GM19467 (cell line): ENCODE measurements at regions not wholly inside any gene's neighbourhood (a gene's known extent, or its start where the extent isn't known, plus 50 kb on each side); places are given as distances from the start of the nearest gene placed in this dataset.
A peak's percentile ranks its signal among the peaks of the same experiment; 100 is the strongest.
"Not testable (repeated sequence)": the region's sequence is repeated elsewhere in the genome, so short reads cannot be mapped to it uniquely, and the experiment has no call there.

ENCODE experiments used
- ATAC-seq: cut with Tn5 transposase; IDR thresholded peaks from one replicate; pipeline ENCODE4 v1.9.1; 2021; ENCODE audit warnings: mild to moderate bottlenecking, moderate library complexity; ENCODE audit not compliant: unreplicated experiment

GRCh38 chr2:192560326-192560725 lies 365.6 kb upstream of the TMEFF2 start:
- ATAC-seq = no peak

GRCh38 chr2:192559587-192559986 lies 364.9 kb upstream of the TMEFF2 start:
- no peak for ATAC-seq

DNA sequence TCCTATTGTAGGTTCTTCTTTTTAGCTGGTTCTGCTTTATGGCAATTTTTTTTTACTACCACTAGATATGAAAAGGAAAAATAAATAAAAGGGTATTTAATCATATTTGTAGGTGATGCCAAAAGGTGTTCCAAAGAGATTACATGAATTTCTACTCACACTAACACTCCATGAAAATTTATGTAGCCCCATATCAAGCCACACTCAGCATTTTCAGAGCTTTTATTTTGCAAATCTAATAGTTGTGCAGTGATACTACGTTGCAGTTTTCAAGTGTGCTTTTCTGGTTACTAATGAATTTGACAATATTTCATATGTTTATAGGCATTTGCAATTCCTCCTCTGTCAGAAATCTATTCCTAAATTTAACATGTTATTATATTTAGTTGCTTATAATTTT lies 363.9 kb upstream of the TMEFF2 start:
- no peak for ATAC-seq

- ATAC-seq = no peak
Measured at GRCh38 chr2:192555740-192556139, 361.0 kb upstream of the TMEFF2 start.

- no peak for ATAC-seq
Measured at GRCh38 chr2:192551760-192552159, 357.0 kb upstream of the TMEFF2 start.

GRCh38 chr2:192546565-192546964 lies 351.8 kb upstream of the TMEFF2 start:
- no peak for ATAC-seq

DNA sequence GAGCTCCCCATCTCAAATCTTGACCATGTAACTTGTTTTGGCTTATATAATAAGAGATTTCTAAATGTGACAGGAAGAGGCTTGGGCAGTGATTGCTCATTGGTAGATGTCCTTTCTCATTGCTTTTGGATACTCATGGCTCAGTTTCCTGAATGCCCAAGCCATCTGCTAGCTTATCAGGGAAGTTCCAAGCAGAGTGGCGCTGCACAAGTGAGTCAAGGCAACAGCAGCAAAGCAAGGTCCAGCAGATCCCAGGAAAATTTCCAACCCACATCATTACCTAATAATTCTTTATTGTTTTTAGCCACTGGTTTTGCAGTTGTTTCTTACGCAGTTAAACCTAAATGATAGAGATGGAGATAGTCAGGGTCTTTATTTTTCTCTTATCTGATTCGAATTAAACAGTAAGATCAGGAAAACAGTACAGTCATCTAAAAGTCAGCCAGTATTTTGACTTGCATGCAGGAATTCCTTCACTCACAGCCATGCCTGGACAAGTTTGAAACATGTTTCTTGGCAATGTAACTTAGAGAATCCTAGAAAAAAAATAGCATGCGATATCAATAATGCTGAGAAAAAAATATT lies 349.7 kb upstream of the TMEFF2 start:
- no peak for ATAC-seq

- ATAC-seq = not testable (repeated sequence)
Measured at GRCh38 chr2:192542148-192543066, 347.7 kb upstream of the TMEFF2 start.

DNA sequence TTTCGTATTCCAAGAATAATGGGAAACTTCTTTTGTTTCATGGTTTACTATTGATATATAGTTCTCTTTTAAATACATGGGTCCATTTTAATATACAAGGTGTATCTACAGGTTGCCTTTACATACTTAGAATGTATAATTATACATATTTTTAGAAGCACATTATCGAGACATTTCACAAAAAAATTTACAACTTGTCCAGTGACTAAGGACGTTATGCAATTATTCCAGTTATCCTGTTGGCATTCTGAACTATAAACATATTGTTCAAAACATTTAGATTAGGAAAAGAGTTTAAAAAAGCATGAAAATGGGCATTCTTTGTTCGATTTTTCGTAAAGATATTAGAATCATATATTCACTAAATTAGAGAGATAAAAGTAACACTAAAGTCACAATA lies 344.6 kb upstream of the TMEFF2 start:
- no peak for ATAC-seq

GRCh38 chr2:192536922-192537624 lies 342.3 kb upstream of the TMEFF2 start:
- ATAC-seq = no peak

GRCh38 chr2:192535956-192536921 lies 341.5 kb upstream of the TMEFF2 start:
- no peak for ATAC-seq

GRCh38 chr2:192534072-192534471 lies 339.3 kb upstream of the TMEFF2 start:
- ATAC-seq = no peak

DNA sequence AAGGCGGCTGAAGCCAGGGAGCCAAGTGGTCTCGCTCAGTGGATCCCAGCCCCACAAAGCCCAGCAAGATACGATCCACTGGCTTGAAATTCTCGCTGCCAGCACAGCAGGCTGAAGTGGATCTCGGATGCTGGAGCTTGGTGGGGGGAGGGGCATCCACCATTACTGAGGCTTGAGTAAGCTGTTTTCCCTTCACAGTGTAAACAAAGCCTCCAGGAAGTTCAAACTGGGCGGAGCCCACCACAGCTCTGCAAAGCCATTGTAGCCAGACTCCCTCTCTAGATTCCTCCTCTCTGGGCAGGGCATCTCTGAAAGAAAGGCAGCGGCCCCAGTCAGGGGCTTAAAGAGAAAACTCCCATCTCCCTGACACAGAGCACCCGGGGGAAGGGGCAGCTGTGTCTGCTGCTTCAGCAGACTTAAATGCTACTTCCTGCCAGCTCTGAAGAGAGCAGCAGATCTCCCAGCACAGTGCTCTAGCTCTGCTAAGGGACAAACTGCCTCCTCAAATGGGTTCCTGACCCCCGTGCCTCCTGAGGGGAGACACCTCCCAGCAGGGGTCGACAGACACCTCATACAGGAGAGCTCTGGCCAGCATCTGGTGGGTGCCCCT lies 330.0 kb upstream of the TMEFF2 start:
- not testable (repeated sequence) for ATAC-seq

GRCh38 chr2:192524214-192524613 lies 329.5 kb upstream of the TMEFF2 start:
- ATAC-seq = not testable (repeated sequence)

DNA sequence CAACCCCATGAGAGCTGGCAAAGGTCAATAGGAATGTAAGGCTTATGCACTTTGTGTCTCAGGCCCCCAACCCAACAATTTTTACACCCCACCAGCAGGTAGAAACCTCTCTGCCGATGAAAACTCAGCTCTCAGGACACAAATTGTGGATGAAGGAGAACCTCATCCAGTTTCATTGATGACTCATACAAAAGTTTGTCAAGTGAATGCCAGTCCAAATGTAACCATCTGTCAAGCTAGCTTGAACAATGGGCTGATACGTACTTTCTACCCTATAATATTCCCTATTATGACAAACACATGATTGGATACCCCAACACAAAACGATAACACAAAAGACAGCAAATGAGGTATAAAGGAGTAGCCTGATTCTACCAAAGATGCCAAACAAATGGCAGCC lies 321.2 kb upstream of the TMEFF2 start:
- no peak for ATAC-seq

GRCh38 chr2:192513575-192513974 lies 318.8 kb upstream of the TMEFF2 start:
- no peak for ATAC-seq

- ATAC-seq = not testable (repeated sequence)
Measured at GRCh38 chr2:192507836-192508450, 313.2 kb upstream of the TMEFF2 start.

DNA sequence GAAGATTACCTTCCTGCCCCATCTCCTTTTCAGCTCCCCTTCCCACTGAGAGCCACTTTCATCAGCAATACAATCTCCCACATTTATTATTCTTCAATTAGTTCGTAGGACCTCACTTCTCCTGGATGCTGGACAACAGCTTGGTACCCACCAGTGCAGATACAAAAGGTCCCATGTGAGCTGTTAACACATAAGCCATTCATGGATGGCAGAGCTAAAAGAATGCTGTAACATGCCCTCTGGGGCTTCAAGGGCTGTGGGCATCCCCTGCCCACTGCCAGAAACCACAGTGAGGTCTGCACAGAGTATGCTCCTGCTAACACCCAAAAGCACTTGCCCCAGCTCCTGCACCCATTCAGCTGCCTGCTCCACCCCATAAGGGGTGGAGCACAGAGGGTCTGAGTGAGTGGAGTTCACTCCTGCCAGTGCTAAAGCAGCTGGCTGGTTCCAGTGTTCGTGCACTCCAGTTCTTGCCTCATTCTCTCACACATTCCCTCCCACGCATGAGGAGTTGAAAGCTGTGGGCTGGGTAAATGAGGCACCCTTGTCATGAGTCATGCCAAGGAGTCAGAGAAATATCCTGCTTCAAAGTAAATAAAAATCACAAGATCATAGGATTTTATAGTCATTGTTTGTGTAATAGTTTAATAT lies 305.9 kb upstream of the TMEFF2 start:
- ATAC-seq = peak; percentile 59

DNA sequence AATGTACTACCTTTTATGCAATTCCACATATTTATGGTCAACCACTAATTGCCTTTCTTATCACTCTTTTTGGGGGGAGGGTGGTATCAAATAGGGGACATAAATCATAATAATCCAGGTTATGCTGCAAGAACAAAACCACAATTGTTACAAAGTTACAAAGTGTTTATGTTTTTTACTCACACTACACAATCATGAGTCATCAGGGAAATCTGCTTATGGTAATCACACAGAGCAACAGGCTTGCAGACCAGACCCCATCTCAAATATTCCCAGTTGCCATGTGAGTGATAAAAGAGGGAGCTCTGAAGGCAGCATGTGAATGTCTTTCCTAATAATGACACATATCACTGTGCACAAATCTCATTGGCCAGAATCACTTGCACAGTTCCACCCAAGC lies 304.7 kb upstream of the TMEFF2 start:
- no peak for ATAC-seq
